Body of pancreas (tissue), 4 donors: ENCODE measurements at regions not wholly inside any gene's neighbourhood (a gene's known extent, or its start where the extent isn't known, plus 50 kb on each side); places are given as distances from the start of the nearest gene placed in this dataset.

Experiments used
- POLR2A ChIP-seq, 3 donors: fragments of 450-650 bp; IDR thresholded peaks; one replicate each; pipeline ENCODE4 v1.6.1; 2016; ENCODE audit warnings: antibody characterized with exemption in 3 of 3, mild to moderate bottlenecking in 2 of 3
- TF ChIP-seq, protein P1 (sequence below), 7 experiments: fragments of 450-650 bp in 4 of 7; fragments of 200-600 bp in 3 of 7; sonication (generic) in 3 of 7; IDR thresholded peaks; one replicate each; pipeline ENCODE4 v1.5.1; 2016 to 2019; ENCODE audit warnings: antibody characterized with exemption in 7 of 7

DNA sequence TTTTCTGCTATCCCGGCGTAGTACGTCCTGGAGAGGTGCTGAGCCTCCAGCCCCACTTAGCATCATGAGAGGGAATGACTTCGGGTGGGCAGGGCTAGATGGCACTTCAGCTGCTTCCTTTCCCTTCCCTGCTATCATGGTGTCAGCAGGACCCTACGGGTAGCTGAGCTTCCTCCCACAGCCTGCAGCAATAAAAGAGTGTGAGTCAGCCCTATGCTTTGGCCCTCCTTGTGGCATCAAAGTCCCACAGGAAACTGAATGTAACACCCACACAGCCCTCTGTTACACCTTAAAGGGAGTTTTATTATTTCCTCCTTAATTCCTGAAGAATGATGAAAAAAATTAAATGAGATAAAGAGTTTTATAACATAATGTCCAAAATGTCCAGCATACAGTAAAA, 458.1 kb downstream of the RPS24 start:
- TF ChIP-seq, protein P1, sequence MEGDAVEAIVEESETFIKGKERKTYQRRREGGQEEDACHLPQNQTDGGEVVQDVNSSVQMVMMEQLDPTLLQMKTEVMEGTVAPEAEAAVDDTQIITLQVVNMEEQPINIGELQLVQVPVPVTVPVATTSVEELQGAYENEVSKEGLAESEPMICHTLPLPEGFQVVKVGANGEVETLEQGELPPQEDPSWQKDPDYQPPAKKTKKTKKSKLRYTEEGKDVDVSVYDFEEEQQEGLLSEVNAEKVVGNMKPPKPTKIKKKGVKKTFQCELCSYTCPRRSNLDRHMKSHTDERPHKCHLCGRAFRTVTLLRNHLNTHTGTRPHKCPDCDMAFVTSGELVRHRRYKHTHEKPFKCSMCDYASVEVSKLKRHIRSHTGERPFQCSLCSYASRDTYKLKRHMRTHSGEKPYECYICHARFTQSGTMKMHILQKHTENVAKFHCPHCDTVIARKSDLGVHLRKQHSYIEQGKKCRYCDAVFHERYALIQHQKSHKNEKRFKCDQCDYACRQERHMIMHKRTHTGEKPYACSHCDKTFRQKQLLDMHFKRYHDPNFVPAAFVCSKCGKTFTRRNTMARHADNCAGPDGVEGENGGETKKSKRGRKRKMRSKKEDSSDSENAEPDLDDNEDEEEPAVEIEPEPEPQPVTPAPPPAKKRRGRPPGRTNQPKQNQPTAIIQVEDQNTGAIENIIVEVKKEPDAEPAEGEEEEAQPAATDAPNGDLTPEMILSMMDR (IDR thresholded peaks at IDR 0.05): no peak
- TF ChIP-seq POLR2A (IDR thresholded peaks at IDR 0.05): no peak
